Endometrium (tissue), 2 donors: ENCODE measurements at regions not wholly inside any gene's neighbourhood (a gene's known extent, or its start where the extent isn't known, plus 50 kb on each side); places are given as distances from the start of the nearest gene placed in this dataset.
A peak's percentile ranks its signal among the peaks of the same experiment; 100 is the strongest.

Experiments
- FAIRE-seq: peaks from 2 replicates; lab custom pipeline; 2012; peaks lifted over from hg19 to GRCh38; lab: Jason Lieb, UNC
- donor health status: control.
- donor health status: control.

DNA sequence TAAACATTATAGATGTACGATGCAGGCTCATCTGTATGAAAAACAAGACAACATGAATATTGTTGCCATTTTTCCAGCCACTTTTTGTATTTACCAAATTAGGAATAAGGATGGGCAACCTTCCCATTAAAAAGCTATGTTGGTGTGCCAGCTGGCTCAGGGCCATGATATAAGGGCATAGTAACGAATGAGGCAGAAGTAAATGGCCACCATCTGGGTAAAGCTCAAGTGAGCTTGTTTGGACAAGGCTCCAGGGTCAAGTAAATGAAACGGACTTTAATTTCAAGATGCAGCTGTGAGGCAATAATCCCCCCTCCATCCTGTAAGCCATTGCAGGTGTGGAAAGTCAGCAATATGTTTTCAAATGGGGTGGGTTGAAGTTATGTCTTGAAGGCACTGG lies 930.9 kb upstream of the CDH8 start:
- no peak for FAIRE-seq

DNA sequence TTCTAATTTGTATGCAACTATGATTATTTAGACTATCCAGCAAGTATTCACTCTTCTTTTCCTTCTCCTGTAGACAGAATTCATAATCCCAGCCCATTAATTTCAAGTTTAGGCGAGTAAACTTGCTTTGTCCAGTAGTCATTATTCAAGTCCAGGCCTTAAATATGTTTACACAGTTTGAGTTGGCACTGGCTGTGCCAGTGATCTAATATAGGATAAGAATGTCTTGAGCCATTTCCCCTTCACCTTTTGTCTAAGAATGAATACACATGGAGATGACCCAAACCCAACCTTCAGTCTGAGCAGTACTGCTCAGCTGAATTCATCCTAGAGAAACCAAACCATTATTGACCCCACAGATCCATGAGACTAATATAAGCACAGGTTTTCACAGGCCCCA lies 930.4 kb upstream of the CDH8 start:
- FAIRE-seq = no peak

DNA sequence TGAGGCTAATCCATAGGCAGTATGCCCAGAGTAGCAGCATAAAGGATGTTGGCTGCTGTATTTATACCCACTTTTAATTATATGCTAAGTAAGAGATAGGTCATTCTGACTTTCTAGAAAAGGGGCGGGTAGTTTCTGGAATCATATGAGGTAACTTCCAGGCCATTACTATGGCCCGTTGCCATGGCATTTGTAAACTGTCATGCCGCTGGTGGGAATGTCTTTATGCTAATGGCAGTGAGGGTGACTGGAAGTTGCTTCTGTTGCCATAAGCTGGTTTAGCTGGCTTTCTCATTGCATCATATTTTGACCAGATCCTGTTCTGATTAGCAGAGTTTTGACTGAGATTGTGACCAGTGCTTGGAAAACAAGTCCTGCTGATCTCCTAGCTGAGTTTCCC lies 929.6 kb upstream of the CDH8 start:
- no peak for FAIRE-seq

DNA sequence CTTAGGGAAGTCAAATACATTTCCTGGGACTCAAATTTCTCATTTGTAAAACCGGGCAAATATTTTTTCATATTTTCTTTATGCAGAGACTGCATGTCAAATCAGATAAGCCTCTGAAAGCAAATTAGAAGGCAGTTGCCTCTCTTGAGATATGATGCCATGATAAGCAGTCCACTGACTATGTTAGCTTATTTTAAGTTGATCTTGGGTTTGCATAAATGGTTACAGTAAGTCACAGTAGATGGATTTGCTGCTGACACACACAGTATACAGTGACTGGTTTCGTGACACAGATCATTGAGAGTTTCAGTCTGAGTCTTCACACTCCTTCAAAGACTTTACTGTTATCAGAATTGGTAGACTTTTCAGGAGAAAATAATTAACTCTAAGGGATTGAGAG lies 927.6 kb upstream of the CDH8 start:
- no peak for FAIRE-seq

DNA sequence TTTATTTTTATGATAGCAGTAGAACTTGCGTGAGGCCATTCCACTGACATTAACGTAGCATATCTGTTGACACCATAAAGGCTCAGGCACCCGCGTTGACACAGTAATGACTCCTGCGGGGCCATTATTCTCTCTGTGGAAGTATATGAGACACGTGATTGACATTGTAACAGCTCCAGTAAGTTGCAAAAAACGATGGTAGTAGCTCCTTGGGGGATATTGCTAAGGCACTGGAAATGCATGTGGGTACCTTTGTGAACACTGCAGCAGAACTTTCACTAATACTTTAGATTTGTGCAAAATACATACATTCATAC lies 918.8 kb upstream of the CDH8 start:
- no peak for FAIRE-seq

DNA sequence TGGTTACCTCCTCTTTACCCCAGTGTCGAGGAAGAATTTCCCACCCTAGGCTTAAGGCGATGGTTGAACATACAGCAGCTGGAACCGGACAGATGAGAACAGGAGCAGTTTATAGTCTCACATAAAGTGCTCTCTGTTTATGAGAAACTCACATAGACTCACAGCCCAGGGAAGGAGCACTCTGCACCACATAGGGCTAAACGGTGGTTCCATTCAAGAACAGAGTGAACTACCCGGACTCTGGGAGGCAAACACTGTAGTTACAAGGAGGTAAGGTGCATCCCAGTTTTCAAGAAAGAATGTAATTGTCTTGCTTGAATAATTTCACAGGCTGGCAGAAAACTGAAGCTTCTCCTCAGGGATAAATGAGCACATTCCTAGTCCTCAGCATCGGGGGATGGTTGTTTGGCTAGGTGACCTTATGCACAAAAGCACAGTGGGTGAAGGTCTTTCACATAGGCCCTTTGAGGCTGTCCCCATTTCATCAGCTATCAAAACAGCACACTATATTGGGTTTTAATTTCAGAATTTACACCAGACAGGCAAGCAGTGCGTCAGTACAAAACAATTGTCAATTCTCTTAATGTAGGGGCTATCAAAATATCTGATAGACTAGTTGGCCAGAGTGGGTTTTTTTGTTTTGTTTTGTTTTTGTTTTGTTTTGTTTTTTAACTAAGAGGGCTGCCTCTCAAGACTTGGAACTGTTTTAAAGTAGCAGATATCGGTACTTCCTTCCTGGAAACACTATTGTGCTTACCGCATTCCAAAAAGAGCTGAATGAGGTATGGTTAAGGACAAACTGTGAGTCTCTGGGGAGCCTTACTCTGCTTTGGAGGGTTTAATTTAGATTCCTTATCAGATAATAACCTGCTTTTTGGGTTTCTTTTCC lies 918.1 kb upstream of the CDH8 start:
- FAIRE-seq = no peak

DNA sequence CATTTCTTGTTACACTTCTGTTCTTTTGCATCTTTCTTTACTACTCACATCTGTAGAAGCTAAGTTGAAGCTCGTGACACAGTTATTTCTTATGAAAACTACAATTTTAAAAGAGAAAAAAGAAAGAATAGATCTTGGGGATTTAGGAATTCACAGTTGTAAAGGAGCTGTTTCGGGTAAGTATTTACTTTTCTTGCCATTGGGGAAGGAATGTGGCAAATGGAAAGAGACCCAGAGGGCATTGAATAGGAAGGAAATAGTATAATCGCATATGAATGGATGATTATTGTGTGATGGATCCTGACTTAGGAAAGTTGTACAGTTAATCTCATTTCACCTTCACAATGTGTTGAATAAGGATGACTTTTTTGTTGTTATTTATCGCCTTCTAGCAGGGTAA lies 914.1 kb upstream of the CDH8 start:
- FAIRE-seq = no peak

DNA sequence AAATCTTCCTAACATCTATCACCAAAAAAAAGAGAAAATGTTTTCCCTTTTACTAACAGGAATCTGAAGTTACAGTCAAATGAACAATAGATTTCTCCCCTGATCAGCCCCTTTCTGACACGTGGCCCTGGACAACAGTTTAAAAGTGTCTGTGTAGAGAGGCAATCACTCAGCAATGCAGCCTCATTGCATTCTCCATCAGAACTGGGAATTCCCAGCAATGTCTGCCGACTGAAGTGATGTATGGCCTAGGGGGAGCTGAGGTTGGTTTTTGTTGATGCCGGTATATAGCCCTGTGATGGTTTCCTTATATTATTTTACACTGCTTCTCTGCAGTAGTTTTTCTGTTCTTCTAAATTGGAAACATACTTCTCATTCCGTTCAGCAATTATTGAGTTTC lies 904.3 kb upstream of the CDH8 start:
- FAIRE-seq = no peak

DNA sequence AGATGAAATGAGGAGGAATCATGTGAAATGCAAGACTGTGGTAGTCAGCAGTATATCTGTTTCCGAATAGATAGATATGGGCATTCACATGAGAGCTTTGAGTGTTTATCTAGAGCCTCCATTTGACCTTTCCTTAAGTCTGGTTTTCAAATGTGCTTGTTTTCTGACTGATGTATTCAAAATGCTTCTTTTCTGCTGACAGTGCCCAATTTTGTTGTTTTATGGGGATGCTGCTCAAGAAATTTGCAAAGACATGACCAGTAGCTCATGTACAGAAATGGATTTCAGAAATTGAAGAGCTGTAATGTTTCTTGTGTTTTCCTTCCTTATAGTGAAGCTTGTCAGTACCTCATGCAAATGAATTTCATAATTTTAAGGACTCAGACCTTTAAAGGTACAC lies 903.4 kb upstream of the CDH8 start:
- no peak for FAIRE-seq

DNA sequence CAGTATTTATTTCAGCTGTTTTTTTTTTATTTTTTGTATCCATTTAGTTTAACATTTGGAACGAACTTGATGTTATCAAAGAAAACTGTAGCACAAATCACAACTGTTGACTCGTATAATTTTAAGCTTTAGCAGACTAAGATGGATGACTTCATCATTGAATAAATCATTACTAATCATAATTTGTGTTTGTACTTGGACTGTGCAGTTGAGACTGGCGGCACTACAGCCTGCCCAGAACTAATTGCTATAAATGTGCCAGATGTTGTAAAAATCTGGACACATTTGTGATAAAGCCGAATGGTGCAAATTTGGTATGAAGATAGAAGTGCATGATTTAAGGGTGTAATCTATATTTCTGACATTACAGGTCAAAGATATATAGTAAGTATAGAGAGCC lies 897.7 kb upstream of the CDH8 start:
- FAIRE-seq = no peak

DNA sequence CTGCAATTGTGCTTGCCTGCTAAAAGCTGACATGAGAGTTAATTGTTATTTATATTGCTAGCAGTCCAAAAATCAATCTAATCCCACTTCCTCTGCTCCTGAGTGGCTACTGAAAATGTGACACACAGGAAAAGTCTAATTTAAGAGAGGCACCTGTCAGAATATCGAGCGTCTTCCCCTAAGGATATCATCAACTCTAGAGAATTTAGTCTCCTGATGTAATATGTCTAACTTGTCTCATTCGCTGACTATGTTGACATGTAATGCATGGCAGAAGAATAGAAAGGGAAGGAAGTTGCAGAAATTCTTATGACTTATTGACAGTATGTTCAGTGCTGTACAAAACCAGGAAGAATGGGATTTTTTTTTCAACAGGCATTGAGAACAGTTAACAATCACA lies 893.4 kb upstream of the CDH8 start:
- FAIRE-seq = no peak

DNA sequence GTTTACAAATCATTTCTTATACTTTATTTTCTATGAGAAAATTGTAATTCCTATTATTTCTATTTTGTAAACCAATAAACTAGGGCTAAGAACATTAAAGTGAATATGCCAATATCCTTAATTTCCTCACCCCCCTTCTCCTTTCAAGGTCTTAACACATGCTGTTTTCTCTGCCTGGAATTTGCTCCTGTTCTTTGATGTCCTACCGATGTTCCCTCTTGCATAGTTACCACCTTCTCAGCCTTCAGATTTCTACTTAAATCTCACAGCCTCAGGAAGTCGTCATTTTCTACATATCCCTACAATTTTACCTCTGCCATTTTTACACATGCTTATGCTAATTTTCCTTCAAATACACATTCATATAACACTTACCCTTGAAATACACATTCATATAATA lies 890.9 kb upstream of the CDH8 start:
- FAIRE-seq = no peak

DNA sequence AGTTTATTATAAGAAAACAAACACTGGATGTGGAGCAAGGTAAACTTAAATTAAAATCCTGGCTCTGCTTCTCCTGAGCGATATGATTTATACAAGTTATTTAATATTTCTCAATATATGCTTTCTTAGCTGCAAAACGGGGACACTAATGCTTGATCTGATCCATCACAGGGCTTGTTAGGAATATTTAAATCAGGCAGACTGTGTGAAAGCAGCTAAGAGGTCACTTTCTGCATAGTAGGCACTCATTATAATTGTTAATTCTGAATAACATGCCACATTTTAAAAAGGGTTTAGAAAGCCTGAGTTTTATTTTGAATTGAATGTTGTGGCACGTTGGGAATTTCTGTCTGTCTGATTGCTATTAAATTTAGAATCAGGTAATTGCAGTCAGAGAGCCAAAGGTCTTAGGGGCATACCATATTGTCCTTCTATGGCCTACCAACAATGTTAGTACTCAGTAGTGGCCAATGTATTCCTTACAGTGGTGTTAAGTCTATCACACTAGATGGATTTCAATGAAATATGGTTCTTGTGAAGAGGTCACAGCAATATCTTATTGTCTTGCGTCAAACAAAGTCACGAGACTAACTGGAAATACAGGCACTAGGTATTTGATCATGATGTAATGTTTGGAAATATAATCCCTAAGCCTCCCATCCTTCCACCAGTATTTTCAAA lies 890.0 kb upstream of the CDH8 start:
- FAIRE-seq = no peak

DNA sequence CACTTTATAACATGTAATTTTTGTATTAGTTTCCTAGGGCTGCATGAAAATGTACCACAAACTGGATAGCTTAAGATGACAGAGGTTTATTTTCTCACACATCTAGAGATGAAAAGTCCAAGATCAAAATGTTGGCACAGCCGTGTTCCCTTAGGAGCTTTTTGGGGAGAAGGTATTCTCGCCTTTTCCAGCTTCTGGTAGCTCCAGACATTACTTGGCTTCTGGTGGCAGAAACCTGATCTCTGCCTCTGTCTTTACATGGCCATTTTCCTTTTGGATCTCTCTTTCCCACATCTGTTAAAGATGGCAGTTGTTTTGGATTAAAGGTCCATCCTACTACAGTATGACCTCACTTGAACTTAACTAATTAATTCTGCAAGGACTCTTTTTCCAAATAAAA lies 885.7 kb upstream of the CDH8 start:
- no peak for FAIRE-seq

DNA sequence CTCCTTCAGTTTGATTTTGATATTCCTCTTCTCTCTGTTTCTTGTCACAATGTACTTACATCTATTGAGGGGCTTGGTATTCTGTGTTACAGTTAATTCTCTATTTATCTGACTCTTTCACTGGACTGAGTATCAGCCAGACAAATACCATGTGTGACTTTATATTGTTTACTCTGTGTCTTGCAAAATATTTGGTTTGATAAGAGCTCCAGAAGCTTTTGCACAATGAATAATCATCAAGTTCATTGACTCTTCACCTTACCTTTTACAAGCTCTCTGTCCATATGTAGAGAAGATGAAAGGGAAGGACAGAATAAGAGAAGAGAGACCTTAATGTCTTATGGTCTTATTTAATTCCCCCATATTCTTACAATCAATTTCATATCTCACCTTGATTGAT lies 877.7 kb upstream of the CDH8 start:
- FAIRE-seq = no peak

DNA sequence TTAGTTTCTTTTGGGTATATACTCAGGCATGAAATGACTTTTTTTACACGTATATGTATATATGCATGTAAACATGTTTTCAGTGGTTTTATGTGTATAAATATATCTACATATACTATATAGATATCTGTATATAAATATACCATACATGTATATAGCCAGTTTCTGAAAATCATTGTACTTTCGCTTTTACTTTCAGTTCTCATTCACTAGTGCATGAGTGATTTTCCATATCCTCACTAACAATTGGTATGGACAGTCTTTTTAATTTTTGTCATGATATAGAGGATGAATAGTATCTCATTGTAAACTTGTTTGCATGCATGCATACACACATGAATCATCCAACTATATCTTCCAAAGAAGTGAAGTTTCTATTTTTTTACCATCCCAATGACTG lies 877.1 kb upstream of the CDH8 start:
- no peak for FAIRE-seq

DNA sequence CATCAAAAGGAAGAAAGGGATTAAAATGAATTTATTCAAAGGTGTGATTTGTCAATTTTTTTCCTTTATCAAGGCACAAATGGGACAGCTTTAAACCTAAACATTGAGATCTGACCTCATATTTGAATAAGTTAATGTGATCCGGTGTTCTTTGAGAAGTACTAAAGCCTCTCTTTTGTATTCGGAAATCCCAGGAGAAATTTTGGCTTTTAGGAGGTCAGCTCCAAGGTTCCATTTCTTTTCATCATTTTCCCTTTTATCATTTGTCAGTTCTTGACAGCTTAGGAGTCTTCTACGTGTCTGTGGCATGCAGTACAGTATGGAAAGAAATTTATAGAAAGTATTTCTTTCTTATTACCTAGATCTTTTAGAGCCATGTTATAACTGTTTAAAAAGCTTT lies 873.4 kb upstream of the CDH8 start:
- no peak for FAIRE-seq

DNA sequence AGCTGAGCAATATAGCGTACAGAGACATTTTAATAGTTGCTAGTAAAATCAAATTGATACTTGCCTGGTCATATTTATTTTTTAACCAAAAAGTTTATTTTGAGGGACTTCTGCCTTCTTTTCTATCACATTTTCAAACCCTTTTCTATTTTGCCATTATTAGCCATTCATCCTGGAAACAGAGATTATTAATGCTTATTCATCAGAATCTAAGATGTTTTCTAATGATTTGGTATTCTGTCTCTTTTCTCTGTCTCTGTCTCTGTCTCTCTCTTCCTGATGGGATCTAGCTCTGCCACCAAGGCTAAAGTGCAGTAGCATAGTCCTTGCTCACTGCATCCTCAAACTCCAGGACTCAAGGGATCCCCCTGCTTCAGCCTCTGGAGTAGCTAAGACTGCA lies 871.3 kb upstream of the CDH8 start:
- FAIRE-seq = no peak

DNA sequence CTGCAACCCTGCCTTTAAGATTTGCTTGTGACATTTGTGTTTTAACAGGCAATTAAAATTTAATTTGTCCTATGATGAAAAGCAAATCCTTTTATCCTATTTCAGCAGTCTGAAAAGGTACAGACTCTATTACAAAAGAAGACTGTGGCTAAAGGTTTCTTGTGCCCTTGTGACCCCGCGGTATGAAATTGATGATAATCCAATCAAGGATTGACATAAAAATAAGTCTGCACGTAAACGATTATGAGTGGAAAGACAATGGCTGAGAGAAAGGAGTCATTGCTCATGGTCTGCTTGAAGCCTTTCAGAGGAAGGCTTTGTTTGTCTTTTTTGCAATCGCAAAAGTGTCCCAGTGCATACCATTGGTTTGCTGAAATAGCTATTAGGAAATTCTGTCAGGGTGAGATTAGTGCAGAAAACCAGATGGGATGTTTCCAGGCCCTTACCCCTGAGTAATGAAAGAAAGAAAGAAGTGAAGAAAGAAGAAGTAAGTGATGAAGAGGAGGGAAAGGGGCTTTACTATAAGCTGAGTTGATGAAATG lies 867.8 kb upstream of the CDH8 start:
- no peak for FAIRE-seq

DNA sequence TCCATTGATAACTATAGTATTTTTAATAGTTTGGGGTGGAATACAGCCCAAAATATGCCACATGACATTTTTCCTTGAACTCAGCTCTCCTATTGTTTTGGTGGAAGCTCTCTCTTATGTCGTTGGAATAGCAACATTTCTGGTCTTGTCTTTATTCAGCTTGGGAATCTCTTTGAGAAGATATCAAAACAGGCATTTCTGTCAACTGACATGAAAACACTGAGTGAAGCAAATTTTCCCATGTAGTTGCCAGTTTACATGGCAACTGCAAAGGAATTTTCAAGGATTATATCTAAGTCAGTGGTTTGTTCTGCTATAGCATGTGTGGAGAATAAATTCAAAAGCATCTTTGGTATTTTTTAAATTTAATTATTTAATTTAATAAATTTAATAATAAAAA lies 863.5 kb upstream of the CDH8 start:
- FAIRE-seq = no peak

DNA sequence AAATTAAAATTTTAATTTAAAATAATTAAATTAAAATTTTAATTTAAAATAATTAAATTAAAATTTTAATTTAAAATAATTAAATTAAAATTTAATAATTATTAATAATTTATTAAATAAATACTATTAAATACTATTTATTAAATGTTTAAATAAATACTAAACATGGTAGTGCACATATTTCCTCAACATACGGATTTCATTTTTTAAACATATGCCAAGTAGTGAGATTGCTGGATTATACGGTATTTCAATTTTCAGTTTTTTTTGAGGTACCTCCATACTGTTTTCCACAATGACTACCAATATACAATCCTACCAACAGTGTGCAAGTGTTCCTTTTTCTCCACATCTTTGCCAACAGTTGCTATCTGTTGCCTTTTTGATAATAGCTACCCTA lies 852.9 kb upstream of the CDH8 start:
- FAIRE-seq = peak; percentile 98

DNA sequence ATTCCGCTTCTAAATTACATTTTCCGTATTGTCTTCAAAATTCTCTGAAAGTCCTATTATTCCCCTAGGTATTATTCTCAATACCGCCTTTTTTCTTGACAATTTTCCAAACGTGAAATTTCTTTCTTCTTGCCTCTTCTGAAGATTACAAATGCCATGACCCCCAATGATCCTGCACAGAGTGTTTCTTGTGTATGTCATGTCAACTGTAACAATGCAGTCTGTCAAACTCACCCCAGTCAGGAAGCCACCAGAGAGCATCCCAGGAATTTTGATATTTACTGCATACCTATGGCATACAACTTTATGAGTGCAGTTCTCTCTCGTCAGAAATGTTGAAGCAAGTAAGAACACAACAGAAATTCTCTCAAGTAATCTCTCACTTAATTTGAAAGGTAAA lies 847.3 kb upstream of the CDH8 start:
- no peak for FAIRE-seq

DNA sequence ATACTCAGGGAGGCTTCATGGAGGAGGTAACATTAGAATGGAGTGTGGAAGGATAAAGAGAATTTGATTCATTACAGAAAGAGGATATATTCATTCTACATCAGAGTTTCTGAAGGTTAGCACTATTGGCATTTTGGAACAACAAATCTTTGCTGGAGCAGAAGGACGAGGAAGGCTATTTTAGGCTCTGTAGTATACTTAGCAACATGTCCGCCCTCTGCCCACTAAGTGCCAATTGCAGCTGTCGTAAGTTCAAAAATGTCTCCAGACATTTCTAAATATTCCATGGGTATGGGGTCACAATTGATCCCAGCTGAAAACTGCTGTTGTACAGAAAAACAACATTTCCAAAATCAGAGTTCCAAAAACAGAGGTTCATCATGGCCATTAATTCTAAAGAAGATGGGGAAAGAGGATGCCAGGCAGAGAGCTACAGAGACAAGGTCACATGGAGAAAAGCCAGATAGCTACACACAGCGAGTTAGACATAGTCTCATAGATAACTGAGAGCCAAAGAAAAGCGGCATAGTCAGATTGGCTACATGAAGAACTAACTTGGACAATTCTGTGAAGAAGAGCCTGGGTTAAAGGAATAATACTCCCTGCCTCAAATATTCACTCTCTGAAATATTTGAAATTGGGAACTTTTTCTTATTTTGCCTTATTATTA lies 846.4 kb upstream of the CDH8 start:
- no peak for FAIRE-seq
